AG04450 (cell line): ENCODE measurements at regions not wholly inside any gene's neighbourhood (a gene's known extent, or its start where the extent isn't known, plus 50 kb on each side); places are given as distances from the start of the nearest gene placed in this dataset.

Experiments
- CTCF ChIA-PET: fragments of 300-600, 350-600 bp; formaldehyde crosslinking; extraction: SDS; loops from one replicate; lab custom pipeline; 2022; ENCODE audit warnings: antibody characterized with exemption, inconsistent platforms; lab: Charles Lee
- POLR2A ChIA-PET: fragments of 350-600 bp; formaldehyde crosslinking; extraction: SDS; loops from one replicate; lab custom pipeline; 2021; ENCODE audit warnings: antibody characterized with exemption, inconsistent platforms; lab: Yijun Ruan, JAX
- DNase-seq: peaks from one replicate; pipeline ENCODE4 v3.0.0-alpha.2; 2011; ENCODE audit warnings: low read depth, low spot score
- H3K27ac ChIP-seq: one replicate; pipeline ENCODE4 v1.5.1; 2012; ENCODE audit warnings: low read depth, low read length, control low read depth
- H3K27me3 ChIP-seq: one replicate; pipeline ENCODE4 v1.6.0; 2012; ENCODE audit warnings: low read length; ENCODE audit not compliant: control insufficient read depth, insufficient read depth
- H3K4me3 ChIP-seq: 2 replicates; pipeline ENCODE4 v1.5.1; 2011; ENCODE audit warnings: mild to moderate bottlenecking, low read depth, low read length, control low read depth
- H3K9me3 ChIP-seq: 2 replicates; pipeline ENCODE4 v1.5.1; 2012; ENCODE audit warnings: low read length; ENCODE audit not compliant: control insufficient read depth, insufficient read depth
- CTCF ChIP-seq: IDR thresholded peaks from 2 replicates; pipeline ENCODE4 v1.5.1; 2011; ENCODE audit warnings: low read depth, low read length, control low read depth, inconsistent platforms

DNA sequence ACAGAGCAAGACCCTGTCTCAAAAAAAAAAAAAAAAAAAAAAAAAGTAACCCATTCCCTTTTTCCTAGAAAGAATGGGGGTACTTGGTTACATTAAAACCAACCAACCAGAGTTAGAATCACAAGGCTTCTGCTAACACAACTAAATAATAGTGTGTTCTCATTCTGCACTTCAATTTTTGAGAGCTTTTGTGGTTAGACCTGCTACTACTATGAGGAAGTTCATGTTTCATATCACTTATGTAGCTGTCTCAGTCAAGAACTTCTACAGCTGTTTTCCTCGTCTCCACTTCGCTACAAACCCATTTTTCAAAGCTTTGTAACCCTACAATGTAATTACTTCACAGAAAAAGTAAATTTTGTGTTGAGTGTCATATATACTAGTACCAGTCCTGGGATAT, 58.3 kb downstream of the PDHA2 start:
- H3K9me3 ChIP-seq: no peaks in the 10 kb centered on the region
- DNase-seq: no peak
- no peak overlapping the region for H3K4me3 ChIP-seq
- ChIA-PET CTCF (no interaction called here), POLR2A (no interaction called here)
- no peaks in the 10 kb centered on the region for H3K27me3 ChIP-seq
- H3K27ac ChIP-seq: no peak overlapping the region
- no peak for TF ChIP-seq CTCF

DNA sequence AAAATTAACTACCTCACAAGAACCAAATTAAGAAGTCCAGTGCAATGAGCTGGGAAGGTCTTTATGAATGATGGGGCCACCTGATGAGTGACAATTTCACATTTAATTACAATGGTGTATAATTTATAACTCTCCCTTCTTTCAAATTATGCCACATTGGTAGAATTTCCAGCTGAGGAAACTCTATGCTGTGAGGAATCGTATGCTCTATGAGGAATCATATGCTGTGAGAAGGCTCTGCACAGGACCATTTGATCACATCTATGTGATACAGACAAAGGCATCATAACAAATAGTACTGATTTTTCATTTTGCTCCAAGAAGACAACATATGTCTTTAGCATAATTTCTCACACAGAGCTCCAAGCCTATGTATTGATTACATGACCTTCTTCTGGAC, 69.3 kb downstream of the PDHA2 start:
- peaks cover 2% of the 10 kb centered on the region; the same call in 1 of the 2 replicates for H3K9me3 ChIP-seq
- no peaks in the 10 kb centered on the region for H3K27me3 ChIP-seq
- no peak overlapping the region for H3K27ac ChIP-seq
- CTCF ChIA-PET: no interaction called here
- DNase-seq: no peak
- no peak for TF ChIP-seq CTCF
- POLR2A ChIA-PET: no interaction called here
- no peak overlapping the region for H3K4me3 ChIP-seq

DNA sequence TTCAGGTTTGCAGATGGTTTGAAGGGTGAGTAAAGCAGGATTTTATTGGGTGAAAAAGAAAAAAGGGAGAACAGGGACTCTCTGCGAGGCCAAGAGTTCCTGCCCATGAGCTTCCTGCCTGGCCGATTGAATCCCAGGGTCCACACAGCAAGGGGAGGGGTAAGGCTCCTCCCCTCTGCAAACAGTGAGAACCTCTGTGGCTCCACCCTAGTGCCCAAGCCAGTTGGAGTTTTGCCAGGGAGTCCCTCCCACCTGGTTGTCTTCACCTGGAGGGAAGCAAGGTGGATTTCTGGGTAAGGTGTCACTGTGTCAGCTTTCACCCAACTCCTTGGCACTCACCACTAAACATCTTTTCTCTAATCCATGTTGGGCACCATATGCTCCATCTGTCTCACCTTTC, 70.9 kb downstream of the PDHA2 start:
- Histone ChIP-seq H3K9me3 (peaks cover 3% of the 10 kb centered on the region; the same call in 1 of the 2 replicates), H3K4me3 (no peak overlapping the region), H3K27ac (no peak overlapping the region), H3K27me3 (no peaks in the 10 kb centered on the region)
- DNase-seq: no peak
- ChIA-PET CTCF (no interaction called here), POLR2A (no interaction called here)
- no peak for TF ChIP-seq CTCF

- Histone ChIP-seq H3K27ac (no peak overlapping the region), H3K27me3 (no peaks in the 10 kb centered on the region), H3K9me3 (no peaks in the 10 kb centered on the region), H3K4me3 (no peak overlapping the region)
- CTCF ChIA-PET: no interaction called here
- POLR2A ChIA-PET: no interaction called here
- TF ChIP-seq CTCF: no peak
- DNase-seq: no peak
Measured at GRCh38 chr4:95921470-95921869, 81.6 kb downstream of the PDHA2 start.

DNA sequence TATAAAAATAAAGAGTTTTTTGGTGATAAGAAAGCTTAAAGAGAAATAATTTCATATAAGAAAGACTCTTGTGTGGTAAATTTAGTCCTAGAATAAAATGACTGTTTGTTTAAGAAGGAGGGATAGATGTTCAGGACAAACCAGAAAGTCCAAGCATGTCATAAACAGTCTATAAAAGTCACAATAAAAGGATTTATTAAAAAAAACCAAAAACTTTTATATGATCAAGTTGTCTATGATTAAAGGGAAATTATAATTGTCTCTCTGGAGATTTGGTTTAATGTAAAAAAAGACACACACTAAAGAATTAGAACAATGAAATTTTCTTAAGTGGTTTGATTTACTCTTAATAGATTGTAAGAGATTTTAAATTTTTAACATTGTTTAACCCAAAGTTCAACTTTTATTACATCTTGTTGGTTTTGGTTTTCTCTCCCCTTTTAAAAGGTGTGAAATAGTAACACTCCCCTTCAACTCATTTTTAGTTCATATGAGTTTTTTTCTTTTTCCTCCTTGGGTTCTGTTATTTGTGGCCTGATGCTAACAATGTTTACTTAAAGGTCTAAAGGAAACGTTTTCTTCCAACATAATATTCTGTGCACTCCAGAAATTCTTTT, 89.7 kb downstream of the PDHA2 start:
- Histone ChIP-seq H3K27ac (no peak overlapping the region), H3K27me3 (no peaks in the 10 kb centered on the region), H3K9me3 (peaks cover 4% of the 10 kb centered on the region), H3K4me3 (no peak overlapping the region)
- no peak for TF ChIP-seq CTCF
- CTCF ChIA-PET: no interaction called here
- DNase-seq: no peak
- POLR2A ChIA-PET: no interaction called here
